ENCODE measurements at regions not wholly inside any gene's neighbourhood (a gene's known extent, or its start where the extent isn't known, plus 50 kb on each side); places are given as distances from the start of the nearest gene placed in this dataset.
"Not testable (repeated sequence)": the region's sequence is repeated elsewhere in the genome, so short reads cannot be mapped to it uniquely, and the experiment has no call there.

GRCh38 chr11:28966951-28967350 lies 858.8 kb downstream of the METTL15 start:
- no peak for DNase-seq

DNA sequence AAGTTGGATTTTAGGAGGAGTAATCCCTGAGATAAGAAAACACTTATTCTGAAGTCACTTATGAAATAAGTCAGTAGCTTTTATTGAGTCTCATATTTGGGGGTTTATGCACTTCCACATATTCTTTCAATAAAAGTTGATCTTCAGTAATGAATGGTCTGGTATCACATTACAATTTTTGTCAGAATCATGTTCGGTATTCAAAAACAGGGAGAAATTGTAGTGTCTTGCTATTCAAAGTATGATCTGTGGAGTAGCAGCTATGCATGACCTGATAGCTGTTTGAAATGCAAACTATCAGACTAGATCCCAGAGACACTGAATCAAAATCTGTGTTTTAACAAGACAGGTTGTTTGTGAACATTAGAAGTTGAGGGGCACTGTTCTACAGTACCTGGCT lies 857.6 kb downstream of the METTL15 start:
- DNase-seq: no peak

DNA sequence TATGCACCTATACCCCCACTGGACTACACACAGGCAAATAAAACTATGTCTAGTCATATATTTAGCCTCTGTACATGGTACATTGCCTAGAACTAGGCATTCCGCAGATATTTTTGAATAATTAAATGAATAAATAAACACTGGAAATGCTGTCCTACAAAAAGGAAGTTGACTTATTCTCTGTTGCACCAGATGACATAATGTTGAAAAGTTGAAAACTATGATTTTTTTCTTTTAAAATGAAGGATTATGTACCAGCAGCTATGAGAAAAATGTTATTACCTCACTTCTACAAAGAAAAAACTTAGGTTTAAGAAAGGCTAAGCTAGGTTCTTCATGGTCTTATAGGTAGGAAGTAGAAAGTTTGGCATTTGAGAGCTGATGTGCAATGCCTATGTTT lies 856.6 kb downstream of the METTL15 start:
- DNase-seq: no peak

DNA sequence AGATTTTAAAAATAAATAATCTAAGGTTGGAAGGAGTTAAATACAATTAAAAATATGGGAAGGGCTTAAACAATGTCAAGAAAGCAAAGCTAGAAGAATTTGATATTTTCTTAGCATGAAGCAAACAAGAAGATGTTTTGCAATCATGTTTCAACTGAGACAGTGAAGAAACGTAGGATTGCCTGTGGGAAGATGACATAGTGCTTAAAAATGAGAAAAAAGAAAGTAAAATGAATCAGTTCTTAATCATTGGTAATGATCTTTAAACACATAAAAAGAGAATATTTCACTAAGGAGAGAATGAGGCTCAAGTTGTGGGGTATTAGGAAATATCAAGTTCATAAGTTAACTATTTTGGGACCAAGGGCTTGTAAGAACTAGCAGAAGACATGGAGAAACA lies 855.0 kb downstream of the METTL15 start:
- no peak for DNase-seq

- no peak for DNase-seq
These were observed 854.3 kb downstream of the METTL15 start for GRCh38 chr11:28962502-28962901.

DNA sequence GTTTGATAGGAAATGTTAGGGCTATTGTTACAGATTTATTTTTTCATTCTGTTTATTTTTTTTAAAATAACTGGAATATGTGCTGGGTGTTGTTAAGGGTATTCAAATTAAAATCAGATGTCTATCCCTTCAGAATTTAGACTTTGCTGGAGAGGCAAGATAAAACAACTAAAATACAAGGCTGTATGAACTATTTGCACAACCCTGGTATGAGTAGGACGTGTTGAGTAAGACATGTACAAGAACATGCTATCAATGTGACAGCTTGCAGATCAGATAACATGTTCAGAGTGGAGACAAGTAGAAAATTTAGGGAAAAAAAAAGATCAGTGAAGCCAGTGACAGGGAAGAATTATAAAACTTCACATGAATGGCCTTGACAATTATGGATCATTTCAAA lies 853.5 kb downstream of the METTL15 start:
- DNase-seq: no peak

DNA sequence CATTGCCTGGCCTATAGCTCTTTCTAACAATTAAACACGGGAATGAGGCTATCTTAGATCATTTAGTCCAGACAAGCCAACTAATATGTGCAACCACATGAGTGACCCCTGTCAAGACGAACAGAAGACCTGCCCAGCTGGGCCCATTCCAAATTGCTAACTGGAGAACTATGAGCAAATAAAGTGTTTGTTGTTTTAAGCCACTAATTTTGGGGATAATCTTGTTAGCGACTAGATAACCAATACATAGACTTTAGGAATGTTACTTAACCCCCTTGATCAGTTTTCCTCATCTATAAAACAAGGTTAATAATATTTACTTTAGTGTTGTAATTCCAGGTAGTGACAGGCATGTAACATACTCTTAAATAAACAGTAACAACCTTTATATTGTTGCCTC lies 848.3 kb downstream of the METTL15 start:
- DNase-seq: no peak

DNA sequence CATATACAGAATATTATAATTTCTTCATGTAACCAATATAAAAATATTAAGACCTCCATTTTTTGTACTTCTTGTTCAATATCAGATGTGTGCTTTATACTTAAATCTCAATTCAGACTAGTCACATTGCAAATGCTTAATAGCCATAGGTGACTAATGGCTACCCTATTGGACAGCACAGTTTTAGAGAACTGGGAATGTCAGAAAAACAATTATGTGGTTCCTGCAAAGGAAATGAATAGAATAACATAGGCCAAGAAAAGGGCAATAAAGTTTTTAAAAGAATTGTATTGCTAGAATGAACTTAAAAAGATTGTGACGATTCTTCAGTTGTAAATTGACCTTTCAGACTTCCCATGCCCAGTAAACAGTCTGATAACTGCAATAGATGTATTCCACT lies 843.0 kb downstream of the METTL15 start:
- DNase-seq: no peak

DNA sequence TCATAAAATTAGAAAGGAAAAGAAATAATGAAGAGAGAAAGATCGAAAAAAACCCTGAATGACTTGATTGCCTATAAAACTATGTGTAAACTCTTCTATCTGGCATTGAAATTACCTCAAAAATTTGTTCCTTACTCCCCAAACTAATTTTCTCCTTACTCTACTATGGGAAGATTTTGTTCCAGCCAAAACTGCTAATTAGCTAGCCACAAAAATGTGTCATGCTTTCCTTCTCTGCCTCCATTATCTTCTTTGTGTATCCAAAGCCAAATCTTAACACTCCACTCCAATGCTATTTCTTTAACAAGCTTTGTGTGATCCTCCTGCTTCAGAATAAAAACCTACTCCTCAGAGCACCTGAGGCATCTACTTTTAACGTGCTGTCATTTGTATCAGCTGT lies 831.2 kb downstream of the METTL15 start:
- no peak for DNase-seq

DNA sequence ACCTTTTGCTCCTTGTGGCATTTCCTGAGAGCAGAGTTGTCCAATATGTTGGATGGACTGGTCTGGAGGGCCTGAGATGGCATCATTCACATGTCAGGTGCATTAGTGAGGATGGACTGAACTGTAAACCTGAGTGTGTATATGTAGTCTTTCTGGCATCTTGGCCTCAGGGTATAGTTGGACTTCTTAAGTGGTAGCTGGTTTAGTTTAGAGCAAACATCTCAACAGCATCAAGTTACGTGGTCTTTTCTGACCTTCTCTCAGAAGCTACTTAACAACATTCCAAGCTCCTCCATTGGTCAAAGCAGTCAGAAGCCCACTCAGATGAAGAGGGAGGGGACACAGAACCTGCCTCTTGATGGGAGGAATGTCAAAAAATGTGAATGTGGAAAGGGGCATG lies 829.9 kb downstream of the METTL15 start:
- no peak for DNase-seq

DNA sequence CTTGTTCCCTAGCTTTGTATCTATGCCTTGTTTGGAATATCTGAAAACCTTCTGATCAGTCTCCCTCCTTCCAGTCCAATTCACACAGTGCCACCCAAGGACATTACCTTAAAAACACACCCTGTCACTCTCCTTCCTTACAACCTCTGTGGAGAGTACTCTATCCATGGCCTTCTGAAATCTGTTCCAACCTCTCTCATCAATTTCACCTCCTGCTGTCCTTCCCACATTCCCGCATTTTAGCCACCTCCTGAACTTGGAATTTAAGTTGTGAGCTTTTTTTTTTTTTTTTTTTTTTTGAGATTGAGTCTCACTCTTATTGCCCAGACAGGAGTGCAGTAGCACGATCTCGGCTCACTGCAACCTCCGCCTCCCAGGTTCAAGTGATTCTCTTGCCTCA lies 824.8 kb downstream of the METTL15 start:
- no peak for DNase-seq

DNA sequence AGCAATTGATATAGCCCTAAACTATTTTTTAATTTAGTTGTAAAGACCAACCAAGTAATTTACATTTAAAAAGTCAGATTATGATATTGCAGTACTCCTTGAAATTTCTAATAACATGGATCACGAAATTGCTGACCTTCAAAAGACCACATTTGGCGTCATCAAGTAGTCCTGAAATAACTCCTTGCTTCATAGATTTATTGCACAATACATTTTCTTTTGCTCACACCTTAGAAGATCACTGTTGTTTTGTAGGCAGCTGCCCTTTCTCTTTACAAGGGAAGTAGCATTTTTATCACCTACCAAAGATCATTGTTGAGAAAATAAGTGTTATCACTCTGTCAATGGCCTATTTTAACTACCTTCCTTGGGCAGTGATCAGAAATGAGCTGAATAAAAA lies 815.8 kb downstream of the METTL15 start:
- no peak for DNase-seq

DNA sequence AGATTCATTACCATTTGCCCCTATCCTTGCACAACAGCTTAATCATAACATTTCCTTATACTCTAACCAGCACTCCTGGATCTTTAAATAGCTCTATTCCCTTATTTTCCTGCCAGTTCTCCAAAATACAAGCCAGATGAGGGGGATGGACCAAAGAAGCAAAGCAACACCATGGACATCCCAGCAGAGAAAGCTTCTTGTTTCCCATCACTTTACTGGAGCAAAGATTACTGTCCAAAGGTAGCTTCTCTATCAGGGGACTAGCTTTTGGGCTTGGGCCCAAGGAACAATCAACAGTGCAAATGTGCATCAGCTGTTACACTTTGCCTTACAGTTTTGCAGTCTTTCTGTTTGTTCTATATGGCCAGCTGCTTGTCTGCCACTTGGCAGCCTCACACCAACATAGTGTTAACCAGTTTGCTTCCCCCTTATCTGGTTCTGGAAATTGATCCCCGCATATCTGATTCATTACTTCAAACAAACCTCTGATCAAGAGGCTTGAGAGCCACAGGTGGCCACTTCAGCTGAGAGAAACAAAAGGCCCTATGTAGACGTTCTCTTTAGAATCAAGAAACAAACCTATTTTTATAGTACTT lies 814.3 kb downstream of the METTL15 start:
- DNase-seq: no peak

- DNase-seq: no peak
These were observed 811.0 kb downstream of the METTL15 start for GRCh38 chr11:28919194-28919593.

DNA sequence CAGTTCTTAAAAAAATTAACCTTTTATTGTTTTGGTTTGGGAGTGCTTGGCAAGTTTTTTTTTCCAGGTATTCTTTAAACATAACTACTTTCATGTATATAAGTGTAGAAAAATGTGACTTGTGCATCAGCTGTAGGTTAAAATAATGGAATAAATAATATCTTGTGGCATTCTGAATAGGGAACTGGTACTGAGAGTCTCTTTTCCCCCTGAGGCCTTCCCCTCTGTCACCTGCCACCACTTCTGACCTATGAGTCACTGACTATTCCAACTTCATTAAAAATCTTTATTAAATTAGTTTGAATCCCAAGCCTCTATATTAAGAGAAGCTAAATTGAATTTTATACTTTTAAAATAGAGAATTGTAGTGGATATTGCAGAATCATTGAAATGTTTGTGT lies 805.7 kb downstream of the METTL15 start:
- no peak for DNase-seq

GRCh38 chr11:28911829-28912228 lies 803.6 kb downstream of the METTL15 start:
- DNase-seq: no peak

DNA sequence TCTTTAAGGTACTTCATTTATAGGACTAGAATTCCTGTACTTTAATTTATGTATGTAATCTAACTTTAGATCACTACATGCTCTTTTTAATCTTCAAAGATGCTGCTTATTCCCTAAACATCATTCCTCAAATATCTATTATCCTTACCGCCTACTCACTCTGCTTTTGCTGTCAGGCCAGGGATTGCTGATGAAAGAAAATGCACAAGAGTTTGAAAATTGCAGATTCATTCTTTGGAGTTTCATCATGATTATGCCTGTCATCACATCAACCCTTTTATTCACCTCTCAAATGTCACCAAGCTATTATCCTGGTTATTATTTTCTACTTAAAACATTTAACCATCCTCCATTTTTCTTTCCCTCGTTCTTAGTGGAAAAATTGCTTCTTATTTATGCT lies 802.7 kb downstream of the METTL15 start:
- no peak for DNase-seq

- peak; percentile 17 for DNase-seq
These were observed 795.5 kb downstream of the METTL15 start for GRCh38 chr11:28903716-28904115.

DNA sequence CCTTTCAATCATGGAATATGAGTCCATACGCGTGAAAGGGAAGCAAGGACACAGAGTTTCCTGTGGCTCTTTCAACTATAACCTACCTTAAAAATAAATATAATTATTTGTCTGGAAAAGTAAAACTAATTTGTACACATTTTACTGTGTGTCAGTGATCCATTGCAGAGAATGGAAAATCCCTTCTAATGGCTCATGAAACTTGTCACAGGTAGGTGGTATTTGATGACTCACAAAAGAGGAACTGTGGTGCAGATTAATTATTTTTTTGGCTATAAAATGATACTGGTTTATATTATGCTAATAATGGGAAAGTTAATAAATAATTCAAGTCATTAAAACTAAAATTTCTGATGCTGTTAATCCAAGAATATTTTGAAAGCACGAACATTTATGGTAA lies 792.2 kb downstream of the METTL15 start:
- no peak for DNase-seq

DNA sequence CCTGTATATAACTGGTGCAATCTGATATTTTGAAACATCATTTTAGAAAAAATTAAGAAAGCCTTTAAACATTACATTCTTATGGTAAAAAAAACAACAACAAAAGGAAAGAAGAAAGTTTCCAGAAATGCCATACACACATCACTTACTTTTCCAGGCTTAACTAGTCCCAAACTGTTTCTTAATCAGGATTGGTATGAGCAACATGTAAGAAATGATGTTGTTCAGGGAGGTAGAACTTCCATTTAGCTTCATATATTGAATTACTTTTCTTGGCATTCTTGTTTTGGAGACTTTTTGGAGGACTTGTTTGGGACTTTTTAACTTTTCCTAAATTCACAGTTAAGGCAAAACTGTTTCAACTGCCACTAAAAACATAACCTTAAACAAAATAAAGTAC lies 791.5 kb downstream of the METTL15 start:
- DNase-seq: no peak

GRCh38 chr11:28890601-28891040 lies 782.4 kb downstream of the METTL15 start:
- not testable (repeated sequence) for DNase-seq

- no peak for DNase-seq
These were observed 779.5 kb downstream of the METTL15 start for GRCh38 chr11:28887681-28888080.

- no peak for DNase-seq
These were observed 771.7 kb downstream of the METTL15 start for GRCh38 chr11:28879869-28880268.

DNA sequence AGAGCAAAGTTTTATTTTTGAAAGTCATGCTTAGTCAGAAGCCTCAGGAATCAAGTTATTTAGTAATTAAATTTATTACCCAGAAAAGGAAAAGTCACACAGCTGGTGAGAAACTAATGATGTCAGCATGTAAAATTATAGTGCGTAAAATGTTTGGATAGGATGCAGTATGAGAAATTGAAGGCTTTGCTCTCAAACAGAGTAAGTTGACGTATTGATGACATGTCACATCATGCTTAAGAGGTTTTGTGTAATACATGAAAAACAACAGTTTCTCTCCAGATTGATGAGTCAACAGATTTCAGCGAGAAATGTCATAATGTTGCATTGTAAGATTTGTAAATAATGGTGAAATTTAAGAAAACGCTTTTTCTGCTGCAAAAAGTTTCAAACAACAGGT lies 769.8 kb downstream of the METTL15 start:
- no peak for DNase-seq

DNA sequence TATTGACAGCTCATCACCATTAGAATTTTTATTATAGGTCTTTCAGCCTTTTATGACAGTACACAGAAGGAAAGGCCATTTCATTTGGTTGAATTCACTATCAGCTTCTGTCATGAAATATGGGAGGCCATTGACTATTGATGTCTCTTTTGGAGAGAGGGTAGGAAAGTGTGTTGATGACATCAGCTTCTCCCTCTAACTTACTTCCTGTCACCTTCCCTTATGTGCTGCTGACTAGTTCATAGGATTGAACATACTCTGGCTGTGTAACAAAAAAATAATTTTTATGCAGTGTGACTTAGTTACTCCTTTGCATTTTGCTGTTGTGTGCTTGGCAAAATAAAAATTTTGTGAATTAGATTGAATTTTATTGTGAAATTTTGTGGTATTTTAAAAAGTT lies 769.2 kb downstream of the METTL15 start:
- DNase-seq: no peak

DNA sequence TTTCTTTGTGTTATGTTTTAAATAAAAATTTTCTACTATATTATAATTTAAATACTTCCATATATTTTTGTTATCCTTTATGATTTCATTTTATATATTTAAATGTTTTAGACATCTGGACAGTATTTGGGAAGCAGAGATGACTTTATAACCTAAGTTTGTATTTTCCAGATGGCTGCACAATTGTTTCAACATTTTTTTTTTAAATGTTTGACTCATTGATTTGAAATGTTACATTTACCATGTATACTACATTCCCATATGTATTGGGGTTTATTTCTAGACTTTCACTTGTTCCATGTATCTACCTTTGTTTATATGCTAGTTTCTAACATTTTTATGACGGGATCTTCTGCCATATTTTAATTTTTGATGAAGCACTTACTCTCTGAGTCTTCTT lies 766.5 kb downstream of the METTL15 start:
- DNase-seq: no peak

Data from eye (tissue), 1 donor.